PFSK-1 (cell line): ENCODE measurements at regions not wholly inside any gene's neighbourhood (a gene's known extent, or its start where the extent isn't known, plus 50 kb on each side); places are given as distances from the start of the nearest gene placed in this dataset.

Experiments
- POLR2AphosphoS5 ChIP-seq: IDR thresholded peaks from 2 replicates; pipeline ENCODE4 v1.6.1; 2012; ENCODE audit warnings: low read depth, mild to moderate bottlenecking, control low read depth, low read length, moderate library complexity
- REST ChIP-seq, 2 experiments: IDR thresholded peaks; 2 replicates each; pipeline versions ENCODE4 v1.6.1 to v1.8.0; 2011 to 2012; ENCODE audit warnings: low read depth in 2 of 2, low read length in 2 of 2, control low read depth in 1 of 2, inconsistent platforms in 1 of 2, mild to moderate bottlenecking in 1 of 2, moderate library complexity in 1 of 2; ENCODE audit not compliant: insufficient read depth in 1 of 2
- SIN3A ChIP-seq: IDR thresholded peaks from 2 replicates; pipeline ENCODE4 v1.6.1; 2012; ENCODE audit warnings: mild to moderate bottlenecking, low read length, moderate library complexity, borderline replicate concordance; ENCODE audit not compliant: insufficient read depth
- TAF1 ChIP-seq: IDR thresholded peaks from 2 replicates; pipeline ENCODE4 v1.6.1; 2012; ENCODE audit warnings: low read length, control low read depth, borderline replicate concordance; ENCODE audit not compliant: insufficient read depth

GRCh38 chr3:34646911-34647460, 848.6 kb downstream of the PDCD6IP start:
- TF ChIP-seq TAF1 (no peak), REST (IDR thresholded peaks at IDR 0.05; ENCODE audit: insufficient read depth in 1 of 2, low read depth in 2 of 2, low read length in 2 of 2) (no peak), POLR2AphosphoS5 (no peak), SIN3A (no peak)
